Colonic mucosa (tissue), 4 donors: ENCODE measurements at regions not wholly inside any gene's neighbourhood (a gene's known extent, or its start where the extent isn't known, plus 50 kb on each side); places are given as distances from the start of the nearest gene placed in this dataset.

Source experiments
- DNase-seq: peaks from one replicate; pipeline ENCODE4 v3.0.0-alpha.2; 2020
- H3K27ac ChIP-seq: fragments of 200-600 bp; one replicate; pipeline ENCODE4 v1.8.0; 2021
- H3K27me3 ChIP-seq: fragments of 200-600 bp; one replicate; pipeline ENCODE4 v1.8.0; 2021
- H3K36me3 ChIP-seq: fragments of 200-600 bp; one replicate; pipeline ENCODE4 v1.8.0; 2021
- H3K4me1 ChIP-seq: fragments of 200-600 bp; one replicate; pipeline ENCODE4 v1.8.0; 2021; ENCODE audit warnings: mild to moderate bottlenecking
- H3K4me3 ChIP-seq: fragments of 200-600 bp; one replicate; pipeline ENCODE4 v1.8.0; 2021
- H3K9ac ChIP-seq, 2 donors: one replicate each; pipeline ENCODE4 v1.7.0; 2013; ENCODE audit warnings: control low read depth in 2 of 2, low read depth in 2 of 2, low read length in 2 of 2
- H3K9me3 ChIP-seq: fragments of 200-600 bp; one replicate; pipeline ENCODE4 v1.8.0; 2021
- CTCF ChIP-seq: fragments of 200-600 bp; IDR thresholded peaks from one replicate; pipeline ENCODE4 v1.8.0; 2022; ENCODE audit warnings: antibody characterized with exemption, mild to moderate bottlenecking
- intact Hi-C: fragments of 100-400 bp; cut with DNase I; formaldehyde crosslinking; loops from one replicate; pipeline ENCODE4 v1.14.1; 2022
- donor health status: healthy.
- donor health status: DM: no; HTN: no; CAD: no.
- donor health status: DM: no; HTN: no; CAD: no.

GRCh38 chr7:51629206-51629605 is 312.6 kb upstream of the COBL start:
- Histone ChIP-seq H3K9me3 (no peaks in the 10 kb centered on the region), H3K27ac (no peak overlapping the region), H3K4me1 (no peaks in the 10 kb centered on the region), H3K36me3 (no peaks in the 10 kb centered on the region), H3K4me3 (no peak overlapping the region), H3K9ac (no peak overlapping the region), H3K27me3 (no peaks in the 10 kb centered on the region)
- no peak for TF ChIP-seq CTCF
- intact Hi-C loops: no loop called here
- DNase-seq: no peak

GRCh38 chr7:51621956-51622355 is 305.3 kb upstream of the COBL start:
- H3K9ac ChIP-seq: no peak overlapping the region
- H3K36me3 ChIP-seq: no peaks in the 10 kb centered on the region
- H3K4me1 ChIP-seq: no peaks in the 10 kb centered on the region
- no peak for DNase-seq
- no peaks in the 10 kb centered on the region for H3K27me3 ChIP-seq
- no peak for TF ChIP-seq CTCF
- no peaks in the 10 kb centered on the region for H3K9me3 ChIP-seq
- no peak overlapping the region for H3K4me3 ChIP-seq
- no peak overlapping the region for H3K27ac ChIP-seq
- intact Hi-C loops: no loop called here

GRCh38 chr7:51620706-51621105 is 304.1 kb upstream of the COBL start:
- no peaks in the 10 kb centered on the region for H3K27me3 ChIP-seq
- H3K9me3 ChIP-seq: no peaks in the 10 kb centered on the region
- TF ChIP-seq CTCF: no peak
- H3K4me3 ChIP-seq: no peak overlapping the region
- no peaks in the 10 kb centered on the region for H3K36me3 ChIP-seq
- no peak overlapping the region for H3K27ac ChIP-seq
- intact Hi-C loops: no loop called here
- no peak for DNase-seq
- H3K4me1 ChIP-seq: no peaks in the 10 kb centered on the region
- H3K9ac ChIP-seq: no peak overlapping the region

- H3K4me3 ChIP-seq: no peak overlapping the region
- H3K4me1 ChIP-seq: no peaks in the 10 kb centered on the region
- H3K36me3 ChIP-seq: no peaks in the 10 kb centered on the region
- no peak for DNase-seq
- no peak for TF ChIP-seq CTCF
- no peak overlapping the region for H3K27ac ChIP-seq
- H3K9me3 ChIP-seq: no peaks in the 10 kb centered on the region
- intact Hi-C loops: no loop called here
- no peak overlapping the region for H3K9ac ChIP-seq
- H3K27me3 ChIP-seq: no peaks in the 10 kb centered on the region
Observed at GRCh38 chr7:51619880-51620279, 303.3 kb upstream of the COBL start.

- no peak for DNase-seq
- Histone ChIP-seq H3K27ac (no peak overlapping the region), H3K36me3 (no peaks in the 10 kb centered on the region), H3K9ac (no peak overlapping the region), H3K4me3 (no peak overlapping the region), H3K27me3 (no peaks in the 10 kb centered on the region), H3K4me1 (no peaks in the 10 kb centered on the region), H3K9me3 (no peaks in the 10 kb centered on the region)
- no peak for TF ChIP-seq CTCF
- intact Hi-C loops: no loop called here
Observed at GRCh38 chr7:51617686-51618085, 301.1 kb upstream of the COBL start.

GRCh38 chr7:51613911-51614357 is 297.3 kb upstream of the COBL start:
- H3K9me3 ChIP-seq: no peaks in the 10 kb centered on the region
- H3K36me3 ChIP-seq: no peaks in the 10 kb centered on the region
- intact Hi-C loops: no loop called here
- DNase-seq: no peak
- no peak for TF ChIP-seq CTCF
- H3K4me1 ChIP-seq: no peaks in the 10 kb centered on the region
- H3K27ac ChIP-seq: no peak overlapping the region
- no peak overlapping the region for H3K9ac ChIP-seq
- no peaks in the 10 kb centered on the region for H3K27me3 ChIP-seq
- H3K4me3 ChIP-seq: no peak overlapping the region
